ENCODE measurements at regions not wholly inside any gene's neighbourhood (a gene's known extent, or its start where the extent isn't known, plus 50 kb on each side); places are given as distances from the start of the nearest gene placed in this dataset.

GRCh38 chr16:51041546-51041945 is 109.5 kb downstream of the SALL1 start (continued):
- TF ChIP-seq REST (IDR thresholded peaks at IDR 0.05; ENCODE audit: low read depth, low read length), result no peak
- TF ChIP-seq MEF2A (IDR thresholded peaks at IDR 0.05; ENCODE audit: borderline replicate concordance, low read depth), result no peak
- no peak for TF ChIP-seq RFX5 (IDR thresholded peaks at IDR 0.05; ENCODE audit: low read length)

- H3K9me2 ChIP-seq, result no peaks in the 10 kb centered on the region
- H3K36me3 ChIP-seq (replicated peaks in 1 of 2; ENCODE audit: control insufficient read depth in 1 of 2, insufficient read depth in 2 of 2, low read length in 1 of 2), result no peaks in the 10 kb centered on the region
- no peak overlapping the region for H3K27ac ChIP-seq (ENCODE audit: low read depth in 2 of 2, low read length in 1 of 2)
- no peak for DNase-seq
- H3K79me2 ChIP-seq (ENCODE audit: insufficient read depth), result no peaks in the 10 kb centered on the region
- no peaks in the 10 kb centered on the region for H3F3A ChIP-seq (replicated peaks; ENCODE audit: insufficient read depth)
- H3K9ac ChIP-seq, result no peak overlapping the region
- CTCF ChIA-PET, result no interaction called here
- no peaks in the 10 kb centered on the region for H3K9me3 ChIP-seq
- no peak overlapping the region for H3K4me3 ChIP-seq (ENCODE audit: low read depth in 2 of 2, low read length in 1 of 2)
- H4K20me1 ChIP-seq (ENCODE audit: insufficient read depth), result no peaks in the 10 kb centered on the region
- no peak overlapping the region for H2AFZ ChIP-seq (ENCODE audit: low read depth)
- POLR2A ChIA-PET, result no interaction called here
- no peaks in the 10 kb centered on the region for H3K27me3 ChIP-seq (ENCODE audit: insufficient read depth)
- H3K4me1 ChIP-seq (ENCODE audit: control insufficient read depth in 1 of 2, insufficient read depth in 2 of 2, low read depth in 1 of 2, low read length in 1 of 2), result no peaks in the 10 kb centered on the region; a peak in 1 of 4 replicates
- no peak for TF ChIP-seq GABPA (IDR thresholded peaks at IDR 0.05; ENCODE audit: low read depth)
- TF ChIP-seq SIN3A (IDR thresholded peaks at IDR 0.05; ENCODE audit: borderline replicate concordance, low read depth, low read length), result no peak
- no peak for TF ChIP-seq IRF3 (IDR thresholded peaks at IDR 0.05; ENCODE audit: low read depth, low read length)
- no peak for TF ChIP-seq FOXM1 (IDR thresholded peaks at IDR 0.05; ENCODE audit: low read depth)
- TF ChIP-seq REST (IDR thresholded peaks at IDR 0.05; ENCODE audit: low read depth, low read length), result no peak
- H3K4me2 ChIP-seq, result no peak overlapping the region
Observed at GRCh38 chr16:51040637-51041036, 110.4 kb downstream of the SALL1 start.

Measured in SK-N-SH (cell line).